ENCODE measurements at regions not wholly inside any gene's neighbourhood (a gene's known extent, or its start where the extent isn't known, plus 50 kb on each side); places are given as distances from the start of the nearest gene placed in this dataset.

GRCh38 chr9:115657695-115658094, 495.9 kb upstream of the PAPPA start:
- Histone ChIP-seq H3K27me3 (ENCODE audit: insufficient read depth, low read depth, severe bottlenecking) (no peaks in the 10 kb centered on the region), H3K36me3 (no peaks in the 10 kb centered on the region), H3K27ac (no peak overlapping the region), H3K9me3 (ENCODE audit: severe bottlenecking) (no peaks in the 10 kb centered on the region), H3K4me3 (ENCODE audit: low read depth, low read length) (no peak overlapping the region)
- TF ChIP-seq CTCF (IDR thresholded peaks at IDR 0.05; ENCODE audit: low read depth, low read length), result no peak
- no peak for DNase-seq

GRCh38 chr9:115665519-115665918, 488.1 kb upstream of the PAPPA start:
- DNase-seq, result no peak
- Histone ChIP-seq H3K27me3 (ENCODE audit: insufficient read depth, low read depth, severe bottlenecking) (no peaks in the 10 kb centered on the region), H3K4me3 (ENCODE audit: low read depth, low read length) (no peak overlapping the region), H3K9me3 (ENCODE audit: severe bottlenecking) (no peaks in the 10 kb centered on the region), H3K27ac (no peak overlapping the region), H3K36me3 (no peaks in the 10 kb centered on the region)
- no peak for TF ChIP-seq CTCF (IDR thresholded peaks at IDR 0.05; ENCODE audit: low read depth, low read length)

- Histone ChIP-seq H3K27ac (no peak overlapping the region), H3K27me3 (ENCODE audit: insufficient read depth, low read depth, severe bottlenecking) (no peaks in the 10 kb centered on the region), H3K36me3 (no peaks in the 10 kb centered on the region), H3K9me3 (ENCODE audit: severe bottlenecking) (no peaks in the 10 kb centered on the region), H3K4me3 (ENCODE audit: low read depth, low read length) (no peak overlapping the region)
- TF ChIP-seq CTCF (IDR thresholded peaks at IDR 0.05; ENCODE audit: low read depth, low read length), result no peak
- no peak for DNase-seq
These were observed 485.1 kb upstream of the PAPPA start for GRCh38 chr9:115668521-115668920.

GRCh38 chr9:115671236-115671962, 482.2 kb upstream of the PAPPA start:
- Histone ChIP-seq H3K36me3 (no peaks in the 10 kb centered on the region), H3K9me3 (ENCODE audit: severe bottlenecking) (no peaks in the 10 kb centered on the region), H3K27ac (no peak overlapping the region), H3K27me3 (ENCODE audit: insufficient read depth, low read depth, severe bottlenecking) (no peaks in the 10 kb centered on the region), H3K4me3 (ENCODE audit: low read depth, low read length) (no peak overlapping the region)
- TF ChIP-seq CTCF (IDR thresholded peaks at IDR 0.05; ENCODE audit: low read depth, low read length), result no peak
- no peak for DNase-seq

- no peak for DNase-seq
- Histone ChIP-seq H3K27ac (no peak overlapping the region), H3K4me3 (ENCODE audit: low read depth, low read length) (no peak overlapping the region), H3K27me3 (ENCODE audit: insufficient read depth, low read depth, severe bottlenecking) (no peaks in the 10 kb centered on the region), H3K9me3 (ENCODE audit: severe bottlenecking) (no peaks in the 10 kb centered on the region), H3K36me3 (no peaks in the 10 kb centered on the region)
- no peak for TF ChIP-seq CTCF (IDR thresholded peaks at IDR 0.05; ENCODE audit: low read depth, low read length)
These were observed 481.7 kb upstream of the PAPPA start for GRCh38 chr9:115671963-115672305.

Measured in WERI-Rb-1 (cell line).